GM23338 (cell line): ENCODE measurements at regions not wholly inside any gene's neighbourhood (a gene's known extent, or its start where the extent isn't known, plus 50 kb on each side); places are given as distances from the start of the nearest gene placed in this dataset.

Experiments used
- ATAC-seq: fragments of 200-7000 bp; cut with Tn5 transposase; 3 replicates; pipeline ENCODE4 v1.9.1; 2020
- DNase-seq: peaks from one replicate; pipeline ENCODE4 v3.0.0-alpha.2; 2015; ENCODE audit warnings: low spot score
- H2AFZ ChIP-seq: fragments of 200-600 bp; sonication (generic); 2 replicates; pipeline ENCODE4 v1.8.0; 2016; ENCODE audit warnings: antibody characterized with exemption, mild to moderate bottlenecking, moderate library complexity
- H3F3A ChIP-seq: fragments of 200-600 bp; sonication (generic); replicated peaks from 2 replicates; pipeline ENCODE4 v1.8.0; 2017; ENCODE audit warnings: antibody characterized with exemption, mixed run types, low read depth
- H3K27ac ChIP-seq: fragments of 200-600 bp; sonication (generic); 2 replicates; pipeline ENCODE4 v1.6.1; 2016; ENCODE audit warnings: low read depth
- H3K27me3 ChIP-seq: fragments of 200-600 bp; sonication (generic); 2 replicates; pipeline ENCODE4 v1.8.0; 2016; ENCODE audit warnings: mild to moderate bottlenecking, mixed run types, moderate library complexity; ENCODE audit not compliant: insufficient read depth
- H3K36me3 ChIP-seq: fragments of 200-600 bp; sonication (generic); 2 replicates; pipeline ENCODE4 v1.8.0; 2016; ENCODE audit warnings: mild to moderate bottlenecking; ENCODE audit not compliant: insufficient read depth
- H3K4me1 ChIP-seq: fragments of 200-600 bp; sonication (generic); 2 replicates; pipeline ENCODE4 v1.8.0; 2016; ENCODE audit warnings: mild to moderate bottlenecking, moderate library complexity; ENCODE audit not compliant: insufficient read depth
- H3K4me2 ChIP-seq: fragments of 200-600 bp; sonication (generic); 2 replicates; pipeline ENCODE4 v1.7.1; 2017; ENCODE audit warnings: mixed run types
- H3K4me3 ChIP-seq: fragments of 200-600 bp; sonication (generic); 2 replicates; pipeline ENCODE4 v1.6.1; 2016; ENCODE audit warnings: mixed run types
- H3K79me2 ChIP-seq: fragments of 200-600 bp; sonication (generic); replicated peaks from 2 replicates; pipeline ENCODE4 v1.8.0; 2017; ENCODE audit warnings: mild to moderate bottlenecking; ENCODE audit not compliant: insufficient read depth
- H3K9me2 ChIP-seq: fragments of 200-600 bp; sonication (generic); 2 replicates; pipeline ENCODE4 v1.8.0; 2017; ENCODE audit not compliant: insufficient read depth
- H4K20me1 ChIP-seq: fragments of 200-600 bp; sonication (generic); replicated peaks from 2 replicates; pipeline ENCODE4 v1.8.0; 2017; ENCODE audit warnings: mild to moderate bottlenecking; ENCODE audit not compliant: insufficient read depth
- H3K27ac Mint-ChIP-seq: 2 replicates; pipeline ENCODE4 v1.8.0; 2020; ENCODE audit warnings: inconsistent platforms, mild to moderate bottlenecking, moderate library complexity, mixed read lengths
- H3K27me3 Mint-ChIP-seq: 3 replicates; pipeline ENCODE4 v1.8.0; 2022; ENCODE audit warnings: low read depth, mild to moderate bottlenecking, moderate library complexity, mixed read lengths, inconsistent platforms; ENCODE audit not compliant: insufficient read depth, poor library complexity
- H3K36me3 Mint-ChIP-seq: 3 replicates; pipeline ENCODE4 v1.8.0; 2021; ENCODE audit warnings: low read depth, mild to moderate bottlenecking, inconsistent platforms, moderate library complexity, mixed read lengths
- H3K4me1 Mint-ChIP-seq: 3 replicates; pipeline ENCODE4 v1.8.0; 2020; ENCODE audit warnings: mild to moderate bottlenecking, inconsistent platforms, mixed read lengths
- H3K4me3 Mint-ChIP-seq: 3 replicates; pipeline ENCODE4 v1.8.0; 2021; ENCODE audit warnings: moderate library complexity, mild to moderate bottlenecking, inconsistent platforms, mixed read lengths
- H3K9me3 Mint-ChIP-seq: 3 replicates; pipeline ENCODE4 v1.8.0; 2020; ENCODE audit warnings: moderate library complexity, mild to moderate bottlenecking, inconsistent platforms, mixed read lengths
- CREB1 ChIP-seq: fragments of 250-450 bp; sonication (Bioruptor Pico); IDR thresholded peaks from 2 replicates; pipeline ENCODE4 v1.5.0; 2020; ENCODE audit warnings: low read depth, mild to moderate bottlenecking, moderate library complexity
- CTCF ChIP-seq, 2 experiments: fragments of 200-600 bp in 1 of 2; sonication (generic) in 1 of 2; conservative IDR thresholded peaks; 2 replicates each; pipeline versions ENCODE4 v1.5.1 to v1.6.1; 2016 to 2017; ENCODE audit warnings: antibody characterized with exemption in 2 of 2, low read depth in 2 of 2, mild to moderate bottlenecking in 2 of 2, moderate library complexity in 1 of 2
- ETS1 ChIP-seq: IDR thresholded peaks from 2 replicates; pipeline ENCODE4 v1.6.1; 2016; ENCODE audit warnings: antibody characterized with exemption
- EZH2 ChIP-seq: fragments of 200-600 bp; sonication (generic); IDR thresholded peaks from one replicate; pipeline ENCODE4 v1.8.0; 2017; ENCODE audit warnings: antibody characterized with exemption, mild to moderate bottlenecking, low read depth; ENCODE audit not compliant: unreplicated experiment
- EZH2phosphoT487 ChIP-seq: fragments of 200-600 bp; sonication (generic); IDR thresholded peaks from one replicate; pipeline ENCODE4 v1.8.1; 2018; ENCODE audit warnings: antibody characterized with exemption; ENCODE audit not compliant: unreplicated experiment
- JUNB ChIP-seq: IDR thresholded peaks from one replicate; pipeline ENCODE4 v1.6.1; 2016; ENCODE audit warnings: antibody characterized with exemption; ENCODE audit not compliant: unreplicated experiment
- NANOG ChIP-seq: IDR thresholded peaks from 2 replicates; pipeline ENCODE4 v1.6.1; 2016; ENCODE audit warnings: antibody characterized with exemption, borderline replicate concordance
- POLR2AphosphoS5 ChIP-seq: IDR thresholded peaks from 2 replicates; pipeline ENCODE4 v1.6.1; 2016; ENCODE audit warnings: antibody characterized with exemption, low read depth
- REST ChIP-seq: IDR thresholded peaks from one replicate; pipeline ENCODE4 v1.6.1; 2018; ENCODE audit warnings: antibody characterized with exemption; ENCODE audit not compliant: unreplicated experiment
- STAT1 ChIP-seq: IDR thresholded peaks from one replicate; pipeline ENCODE4 v1.6.1; 2016; ENCODE audit warnings: antibody characterized with exemption; ENCODE audit not compliant: unreplicated experiment
- ZNF114 ChIP-seq: fragments of 250-450 bp; sonication (Bioruptor Pico); IDR thresholded peaks from 2 replicates; pipeline ENCODE4 v1.5.0; 2020; ENCODE audit warnings: mild to moderate bottlenecking, moderate library complexity
- ZNF331 ChIP-seq: fragments of 250-450 bp; sonication (Bioruptor Pico); IDR thresholded peaks from 2 replicates; pipeline ENCODE4 v1.5.0; 2020; ENCODE audit warnings: low read depth, mild to moderate bottlenecking, moderate library complexity
- ZNF462 ChIP-seq: fragments of 250-450 bp; sonication (Bioruptor Pico); IDR thresholded peaks from 2 replicates; pipeline ENCODE4 v1.5.0; 2020; ENCODE audit warnings: mild to moderate bottlenecking, moderate library complexity

- Histone ChIP-seq H3K36me3 (no peaks in the 10 kb centered on the region), H3K4me2 (no peak overlapping the region), H3K79me2 (no peaks in the 10 kb centered on the region), H3K4me3 (no peak overlapping the region), H3K27ac (no peak overlapping the region), H3F3A (no peaks in the 10 kb centered on the region), H3K4me1 (no peaks in the 10 kb centered on the region), H2AFZ (no peak overlapping the region), H4K20me1 (no peaks in the 10 kb centered on the region), H3K9me2 (no peaks in the 10 kb centered on the region), H3K27me3 (no peaks in the 10 kb centered on the region)
- ATAC-seq = no peak
- DNase-seq = no peak
- H3K4me3 Mint-ChIP-seq = no peak overlapping the region
- no peaks in the 10 kb centered on the region for H3K9me3 Mint-ChIP-seq
- no peaks in the 10 kb centered on the region for H3K36me3 Mint-ChIP-seq
- TF ChIP-seq POLR2AphosphoS5 (no peak), EZH2 (no peak), NANOG (no peak), CTCF (conservative IDR thresholded peaks at IDR 0.05; ENCODE audit: low read depth in 2 of 2) (no peak), REST (no peak), STAT1 (no peak), CREB1 (CRISPR knock-in tag) (no peak), EZH2phosphoT487 (no peak), ZNF331 (no peak), ETS1 (no peak), ZNF114 (CRISPR knock-in tag) (no peak), ZNF462 (CRISPR knock-in tag) (no peak), JUNB (no peak)
- no peak overlapping the region for H3K27ac Mint-ChIP-seq
- peaks cover 12% of the 10 kb centered on the region; the same call in 2 of the 3 replicates for H3K4me1 Mint-ChIP-seq
- H3K27me3 Mint-ChIP-seq = no peaks in the 10 kb centered on the region
Observed at GRCh38 chr13:33927315-33927714, 109.4 kb downstream of the RFC3 start.
